ENCODE measurements at regions not wholly inside any gene's neighbourhood (a gene's known extent, or its start where the extent isn't known, plus 50 kb on each side); places are given as distances from the start of the nearest gene placed in this dataset.

DNA sequence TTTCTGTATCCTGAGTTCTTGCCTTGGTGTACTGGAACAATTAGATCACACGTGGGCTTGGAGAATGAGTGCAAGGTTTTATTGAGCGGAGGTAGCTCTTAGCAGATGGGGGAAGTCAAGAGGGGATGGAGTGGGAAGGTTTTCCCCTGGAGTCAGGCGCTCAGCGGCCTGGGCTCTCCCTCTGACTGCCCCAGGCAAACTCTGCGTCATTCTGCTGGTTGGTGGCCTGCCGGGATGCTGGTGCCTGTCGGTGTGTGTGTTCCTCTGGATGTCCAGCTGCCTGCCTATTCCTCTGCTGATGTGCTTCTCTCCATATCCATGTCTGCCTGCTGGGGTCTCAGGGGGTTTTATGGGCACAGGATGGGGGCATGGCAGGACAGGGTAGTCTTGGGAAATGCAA lies 111.0 kb downstream of the TRIB2 start:
- DNase-seq = no peak

DNA sequence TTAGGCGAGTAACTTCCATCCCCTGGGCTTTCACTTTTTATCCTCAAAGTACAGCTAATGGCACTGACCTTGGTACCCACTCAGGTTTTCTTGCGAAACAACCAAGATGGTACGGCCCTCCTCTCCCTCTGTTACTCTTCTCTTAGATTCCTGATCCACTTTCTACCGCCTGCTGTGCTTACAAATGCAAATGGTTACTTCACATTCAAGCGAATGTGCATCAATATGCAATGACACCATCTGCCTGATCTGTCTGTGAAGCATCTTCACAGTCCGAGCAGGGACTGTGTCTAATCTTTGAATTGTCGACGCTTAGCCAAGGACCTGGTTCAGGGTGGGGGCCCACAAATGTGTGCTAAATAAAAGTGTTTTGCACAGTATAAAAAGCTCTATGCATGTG lies 112.2 kb downstream of the TRIB2 start:
- peak in 1 of 3 donors; percentile 21 for DNase-seq

DNA sequence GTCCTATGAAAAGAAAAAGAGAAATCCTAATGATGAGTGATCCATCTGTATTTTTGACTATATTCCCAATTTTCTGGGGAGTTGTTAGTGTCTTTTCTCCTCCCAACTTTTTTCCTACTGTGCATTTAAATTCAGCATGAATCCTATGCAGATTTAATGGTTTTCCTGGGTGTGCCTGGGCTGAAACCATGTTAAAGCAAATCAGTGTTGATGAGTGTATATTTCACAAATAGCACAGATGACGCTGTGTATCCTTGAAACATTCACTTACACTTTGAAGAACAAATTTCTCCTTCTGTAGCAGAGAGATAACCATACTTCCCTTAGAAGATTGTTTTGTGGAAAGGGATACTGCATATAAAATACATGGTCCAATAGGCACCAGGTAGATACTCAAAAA lies 114.3 kb downstream of the TRIB2 start:
- no peak for DNase-seq

DNA sequence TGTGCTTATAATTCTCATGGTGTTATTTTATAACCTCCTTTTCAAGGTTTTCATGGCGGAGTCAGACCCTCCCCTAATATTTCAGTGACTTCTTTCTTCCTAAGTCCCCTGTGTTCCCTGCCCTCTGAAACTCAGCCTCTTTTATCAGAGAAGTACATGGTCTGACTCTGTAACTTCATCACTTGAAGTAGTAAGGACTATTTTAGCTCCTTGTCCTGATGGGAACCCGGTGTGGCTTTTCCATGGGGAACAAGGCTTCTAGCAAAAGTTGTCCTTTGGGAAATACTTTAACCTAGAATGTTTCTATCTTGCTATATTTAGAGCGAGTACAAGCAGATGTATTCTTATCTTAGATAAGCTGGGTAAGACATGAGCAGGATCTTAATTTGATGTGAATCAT lies 117.5 kb downstream of the TRIB2 start:
- DNase-seq = no peak

DNA sequence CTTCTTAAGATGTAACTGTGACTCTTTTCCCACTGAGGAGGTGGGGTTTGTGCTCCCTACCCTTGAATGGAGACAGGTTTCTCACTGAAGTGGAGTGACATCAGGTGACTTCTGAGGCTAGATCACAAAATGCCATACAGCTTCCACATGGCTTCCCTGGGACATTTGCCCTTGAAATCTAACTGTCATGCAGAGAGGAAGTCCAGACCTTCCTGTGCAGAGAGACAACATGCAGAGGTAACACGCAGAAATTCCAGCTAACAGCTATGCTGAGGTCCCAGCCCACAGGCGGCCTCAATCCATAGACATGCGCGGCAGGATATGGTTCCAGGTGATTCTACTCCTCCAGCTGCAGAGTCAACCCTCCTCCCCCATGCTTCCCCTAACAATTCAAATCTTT lies 119.0 kb downstream of the TRIB2 start:
- DNase-seq = no peak

DNA sequence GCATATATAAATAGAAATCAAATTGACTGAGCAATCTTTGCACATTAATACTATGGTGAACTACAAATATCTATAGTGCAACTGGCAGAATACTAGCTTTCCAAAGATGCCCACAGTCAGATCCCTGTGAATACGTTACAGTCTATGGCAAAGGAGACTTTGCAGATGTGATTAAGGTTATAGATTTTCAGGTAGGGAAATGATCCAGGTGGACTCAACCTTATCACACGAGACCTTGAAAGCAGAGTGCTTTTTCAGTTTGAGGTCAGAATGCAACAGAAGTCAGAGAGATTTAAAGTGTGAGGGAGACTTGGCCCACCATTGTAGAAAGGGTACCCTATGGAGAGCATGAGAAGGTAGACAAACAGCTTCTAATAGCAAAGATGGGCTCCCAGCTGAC lies 122.6 kb downstream of the TRIB2 start:
- DNase-seq = no peak

DNA sequence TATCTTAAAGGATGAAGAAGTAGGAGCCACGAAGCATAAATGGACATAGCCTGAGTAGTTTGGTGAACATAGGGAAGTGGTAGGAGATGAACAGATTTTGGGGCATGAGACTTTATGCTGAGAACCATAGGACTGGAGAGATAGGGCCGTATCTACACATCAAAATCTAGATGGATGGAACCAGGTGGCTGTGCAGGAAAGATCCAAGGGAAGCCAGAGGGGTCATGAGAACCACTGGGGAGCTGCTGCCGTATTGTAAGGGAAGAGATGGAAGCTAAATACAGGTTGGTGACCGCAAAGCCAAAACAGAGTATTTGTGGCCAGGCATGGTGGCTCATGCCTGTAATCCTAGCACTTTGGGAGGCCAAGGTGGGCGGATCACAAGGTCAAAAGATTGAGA lies 124.3 kb downstream of the TRIB2 start:
- DNase-seq = no peak

DNA sequence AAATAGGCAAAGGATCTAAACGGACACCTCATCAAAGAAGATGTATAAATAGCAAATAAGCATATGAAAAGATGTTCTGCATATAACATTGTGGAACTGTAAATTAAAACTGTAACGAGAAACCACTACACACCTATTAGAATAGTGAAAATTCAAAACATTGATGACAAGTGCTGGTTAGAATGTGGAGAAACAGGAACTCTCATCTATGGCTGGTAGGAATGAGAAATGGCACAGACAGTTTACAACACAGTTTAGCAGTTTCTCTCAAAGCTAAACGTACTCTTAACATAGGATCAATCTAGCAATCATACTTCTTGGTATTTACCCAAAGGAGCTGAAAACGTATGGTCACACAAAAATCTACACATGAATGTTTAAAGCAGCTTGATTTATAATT lies 126.2 kb downstream of the TRIB2 start:
- no peak for DNase-seq

DNA sequence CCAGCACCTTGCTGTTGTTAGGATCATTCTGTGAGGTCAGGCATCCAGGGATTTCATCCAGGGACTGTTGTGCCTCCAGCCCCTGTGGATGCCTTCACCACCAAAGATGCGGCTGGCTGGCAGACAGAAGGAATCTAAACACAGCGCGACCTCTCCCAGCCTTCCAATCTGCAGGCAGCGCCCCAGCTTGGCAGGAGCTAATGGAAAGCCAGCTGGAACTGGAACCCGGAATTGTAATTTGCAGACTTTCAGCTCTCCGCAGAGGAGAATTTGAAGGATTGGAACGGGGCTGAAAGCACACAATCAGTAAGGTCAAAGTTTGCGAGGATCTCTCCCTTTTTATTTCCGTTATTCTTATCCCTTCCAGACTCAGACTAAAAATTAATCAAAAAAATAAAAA lies 127.8 kb downstream of the TRIB2 start:
- DNase-seq = peak; percentile 34 to 78 (median 48)

DNA sequence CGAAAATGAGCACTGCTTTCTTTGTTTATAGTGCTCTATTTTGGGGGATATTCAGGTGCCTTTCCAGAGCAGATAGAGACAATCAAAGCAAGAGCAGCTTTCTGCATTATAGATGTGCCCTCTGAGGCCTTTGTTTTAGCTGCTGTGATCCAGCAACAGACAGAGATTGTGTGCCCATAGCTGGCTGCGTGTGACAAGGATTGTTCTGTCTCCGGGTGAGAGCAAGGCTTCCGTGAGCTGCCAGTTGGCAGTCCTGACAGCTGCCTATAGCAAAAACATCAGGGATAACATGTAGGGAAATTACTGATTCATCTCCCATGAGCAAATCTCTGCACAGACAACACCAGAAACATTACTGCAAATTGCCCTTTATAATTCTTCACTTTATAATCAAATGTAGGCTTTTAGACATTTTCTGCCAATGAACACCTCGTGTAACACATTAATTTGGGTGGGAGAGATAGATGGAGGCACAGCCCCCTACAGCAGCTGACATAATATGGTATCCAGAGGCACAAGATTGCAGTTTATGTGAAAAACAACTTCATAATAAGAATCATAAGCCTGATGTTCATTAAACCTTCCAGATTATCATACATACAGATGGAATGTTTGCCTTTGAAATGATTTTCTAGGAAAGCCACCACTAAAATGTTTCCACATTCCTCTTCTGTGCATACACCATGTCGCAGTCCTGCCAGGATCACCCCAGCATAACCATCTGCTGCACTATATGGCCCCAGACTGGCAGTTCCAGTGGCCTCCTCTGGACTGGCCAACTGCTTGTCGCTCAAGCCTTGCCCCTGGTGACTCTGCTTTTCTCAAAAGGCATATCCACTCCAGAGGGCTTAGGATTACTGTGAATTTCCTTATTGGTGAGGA lies 131.2 kb downstream of the TRIB2 start:
- peak in 2 of 3 donors; percentile 17 to 30 for DNase-seq

DNA sequence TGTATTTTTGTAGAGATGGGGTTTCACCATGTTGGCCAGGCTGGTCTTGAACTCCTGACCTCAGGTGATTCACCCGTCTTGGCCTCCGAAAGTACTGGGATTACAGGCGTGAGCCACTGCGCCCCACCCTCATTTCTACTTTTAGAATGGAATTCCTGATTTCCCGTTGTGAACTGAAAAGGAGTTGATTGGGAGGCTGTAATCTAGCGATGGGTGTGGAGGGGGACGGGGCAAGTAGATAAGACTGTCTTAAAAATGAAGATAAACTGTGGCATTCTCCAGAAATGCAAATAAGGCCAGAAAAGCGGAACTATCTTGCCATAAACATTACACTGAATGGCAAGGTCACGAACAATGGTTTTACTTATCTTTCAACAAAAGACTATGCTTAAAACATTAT lies 135.4 kb downstream of the TRIB2 start:
- no peak for DNase-seq

DNA sequence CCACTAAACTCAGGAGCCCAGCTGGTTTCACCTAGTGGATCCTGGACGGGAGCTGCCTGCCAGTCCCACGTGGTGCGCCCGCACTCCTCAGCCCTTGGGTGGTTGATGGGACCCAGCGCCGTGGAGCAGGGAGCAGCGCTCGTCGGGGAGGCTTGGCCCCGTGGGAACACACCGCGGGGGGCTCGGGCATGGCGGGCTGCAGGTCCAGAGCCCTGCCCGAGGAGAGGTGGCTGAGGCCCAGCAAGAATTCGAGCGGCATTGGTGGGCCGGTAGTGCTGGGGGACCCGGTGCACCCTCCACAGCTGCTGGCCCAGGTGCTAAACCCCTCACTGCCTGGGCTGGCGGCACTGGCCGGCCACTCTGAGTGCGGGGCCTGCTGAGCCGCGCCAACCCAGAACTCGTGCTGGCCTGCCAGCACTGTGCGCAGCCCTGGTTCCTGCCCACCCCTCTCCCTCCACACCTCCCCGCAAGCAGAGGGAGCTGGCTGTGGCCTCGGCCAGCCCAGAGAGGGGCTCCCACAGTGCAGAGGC lies 137.3 kb downstream of the TRIB2 start:
- DNase-seq = no peak

DNA sequence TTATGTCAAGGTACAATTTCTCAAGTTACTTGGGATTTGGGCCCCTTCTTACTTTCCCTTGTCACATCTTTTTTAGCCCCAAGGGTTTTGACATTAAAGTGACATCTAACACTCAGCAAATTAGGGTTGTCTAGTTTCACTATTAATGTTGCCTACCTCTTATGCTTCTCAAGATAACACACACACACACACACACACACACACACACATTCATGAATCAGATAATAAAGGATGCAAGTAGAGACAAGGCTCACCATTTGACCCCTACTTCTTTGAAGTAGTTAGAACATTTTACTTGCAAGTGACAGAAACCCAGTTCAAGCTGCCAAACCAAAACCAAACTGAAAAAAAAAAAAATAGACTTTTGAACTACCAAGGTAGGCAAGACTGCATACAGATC lies 138.8 kb downstream of the TRIB2 start:
- no peak for DNase-seq

DNA sequence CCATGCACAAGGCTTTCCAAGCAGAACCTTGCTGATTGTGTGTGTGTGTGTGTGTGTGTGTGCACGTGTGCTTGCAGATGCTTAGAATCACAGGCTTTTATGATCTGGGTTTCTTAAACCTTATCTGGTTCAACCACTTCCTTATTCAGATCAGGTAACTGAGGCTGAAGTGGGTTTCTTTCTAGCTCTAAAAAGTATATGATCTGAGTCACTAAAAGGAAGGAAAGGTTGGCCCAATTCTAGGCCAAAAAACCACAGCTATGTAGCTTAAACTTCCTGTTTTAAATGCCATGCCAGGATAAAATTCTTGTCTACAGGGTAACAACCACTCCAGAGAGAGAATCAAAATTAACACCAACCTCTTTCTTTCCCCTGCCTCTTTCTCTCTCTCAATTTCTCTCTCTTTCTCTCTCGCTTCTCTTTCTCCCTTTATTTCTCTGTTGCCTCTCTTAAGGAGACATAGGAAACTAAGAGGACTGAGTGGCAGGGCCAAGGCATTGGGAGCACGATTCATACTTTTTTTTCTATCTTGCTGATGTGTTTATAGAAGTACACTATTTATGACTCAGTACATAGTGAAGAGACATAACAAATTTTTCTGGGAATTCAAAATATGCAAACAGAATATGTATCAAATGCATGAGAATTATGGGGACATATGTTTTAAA lies 140.3 kb downstream of the TRIB2 start:
- peak in 1 of 3 donors; percentile 57 for DNase-seq

DNA sequence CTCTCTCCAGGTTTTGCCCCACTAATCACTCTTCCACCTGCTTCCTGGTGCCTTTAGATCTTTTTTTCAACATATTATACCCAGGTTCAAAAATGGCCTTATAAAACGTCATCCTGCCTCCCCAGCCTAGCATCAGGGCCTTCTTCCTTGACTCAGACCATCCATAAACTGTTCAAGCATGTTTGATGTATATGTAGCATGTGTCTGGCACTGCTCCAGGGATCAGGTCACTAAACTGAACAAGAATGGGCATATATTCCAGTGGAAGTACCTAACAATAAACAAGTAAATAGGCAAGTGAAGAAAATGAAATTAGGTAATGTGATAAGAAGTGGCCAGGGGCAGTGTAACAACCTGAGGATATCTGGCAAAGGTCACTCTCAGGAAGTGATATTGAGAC lies 141.2 kb downstream of the TRIB2 start:
- no peak for DNase-seq

DNA sequence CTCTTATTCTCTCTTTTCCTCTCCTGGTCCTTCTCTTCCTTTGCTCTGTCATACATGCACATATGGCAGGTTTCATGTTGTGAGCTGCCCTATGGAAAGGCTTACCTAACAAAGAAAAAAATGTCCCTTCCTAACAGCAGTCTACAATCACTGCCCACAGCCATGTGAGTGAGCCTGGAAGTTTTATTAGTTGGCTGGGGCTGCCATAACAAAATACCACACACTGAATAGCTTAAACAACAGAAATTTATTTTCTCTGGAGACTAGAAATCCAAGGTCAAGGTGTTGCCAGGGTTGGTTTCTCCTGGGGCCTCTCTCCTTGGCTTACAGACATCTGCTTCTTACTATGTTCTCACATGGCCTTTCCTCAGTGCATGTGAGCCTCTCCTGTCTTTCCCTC lies 142.1 kb downstream of the TRIB2 start:
- DNase-seq = no peak

DNA sequence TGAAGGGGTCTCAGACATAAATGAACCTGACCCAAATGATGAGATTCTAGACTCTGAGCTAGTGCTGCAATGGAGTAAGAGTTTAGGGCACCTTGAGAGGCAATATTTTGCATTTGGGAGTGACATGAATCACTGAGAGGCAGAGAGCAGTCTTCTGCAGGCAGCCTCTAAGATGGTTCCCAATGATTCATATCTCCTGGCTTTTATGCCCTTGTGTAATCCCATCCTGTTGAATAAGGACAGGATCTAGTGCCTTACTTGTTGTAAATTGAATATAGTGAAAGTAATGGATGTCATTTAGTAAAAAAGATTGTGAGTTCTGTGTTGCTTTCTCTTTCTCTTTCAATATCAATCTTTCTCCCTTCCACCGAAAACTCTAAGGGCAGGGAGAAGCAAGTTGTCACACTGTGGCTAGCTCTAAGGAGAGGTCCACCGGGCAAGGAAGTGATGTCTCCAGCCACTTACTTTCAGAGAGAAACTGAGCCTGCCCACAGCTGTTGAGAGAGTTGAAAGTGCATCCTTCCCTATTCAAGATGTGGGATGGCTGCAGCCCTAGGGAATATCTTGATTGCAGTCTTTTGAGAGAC lies 144.7 kb downstream of the TRIB2 start:
- no peak for DNase-seq

DNA sequence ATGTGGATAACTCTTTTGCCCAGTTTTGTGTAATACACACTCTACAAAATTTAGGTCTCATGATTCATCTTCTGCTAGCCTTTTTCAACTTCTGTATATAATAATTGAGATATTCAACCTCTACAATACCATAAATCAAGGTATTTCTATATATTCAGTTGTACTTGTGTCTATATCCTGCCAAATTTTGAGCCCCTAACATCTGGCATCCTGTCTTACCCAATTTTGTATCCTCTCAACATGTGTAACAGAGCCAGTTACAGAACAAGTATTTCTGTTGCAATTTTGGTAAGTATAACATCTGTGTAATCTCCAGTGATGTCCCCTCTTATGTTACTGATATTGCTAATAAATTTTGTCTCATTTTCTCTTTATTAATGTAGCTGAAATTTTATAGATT lies 145.8 kb downstream of the TRIB2 start:
- DNase-seq = no peak

DNA sequence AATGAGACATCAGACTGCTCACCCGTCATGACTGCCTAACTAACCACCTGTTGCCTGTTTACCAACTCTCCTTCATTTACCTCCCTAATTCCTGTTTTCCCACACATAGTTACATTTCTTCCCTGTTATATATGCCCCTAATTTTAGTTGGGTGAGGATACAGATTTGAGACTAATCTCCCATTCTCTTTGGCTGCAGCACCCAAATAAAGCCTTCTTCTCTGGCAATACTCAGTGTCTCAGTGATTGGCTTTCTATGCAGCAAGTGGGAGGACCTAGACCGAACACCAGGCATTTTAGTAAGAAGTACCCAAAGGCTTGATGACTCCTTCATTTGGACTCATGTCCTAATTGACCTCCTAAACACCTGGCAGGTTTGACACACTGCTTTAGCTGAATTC lies 147.2 kb downstream of the TRIB2 start:
- DNase-seq = no peak

DNA sequence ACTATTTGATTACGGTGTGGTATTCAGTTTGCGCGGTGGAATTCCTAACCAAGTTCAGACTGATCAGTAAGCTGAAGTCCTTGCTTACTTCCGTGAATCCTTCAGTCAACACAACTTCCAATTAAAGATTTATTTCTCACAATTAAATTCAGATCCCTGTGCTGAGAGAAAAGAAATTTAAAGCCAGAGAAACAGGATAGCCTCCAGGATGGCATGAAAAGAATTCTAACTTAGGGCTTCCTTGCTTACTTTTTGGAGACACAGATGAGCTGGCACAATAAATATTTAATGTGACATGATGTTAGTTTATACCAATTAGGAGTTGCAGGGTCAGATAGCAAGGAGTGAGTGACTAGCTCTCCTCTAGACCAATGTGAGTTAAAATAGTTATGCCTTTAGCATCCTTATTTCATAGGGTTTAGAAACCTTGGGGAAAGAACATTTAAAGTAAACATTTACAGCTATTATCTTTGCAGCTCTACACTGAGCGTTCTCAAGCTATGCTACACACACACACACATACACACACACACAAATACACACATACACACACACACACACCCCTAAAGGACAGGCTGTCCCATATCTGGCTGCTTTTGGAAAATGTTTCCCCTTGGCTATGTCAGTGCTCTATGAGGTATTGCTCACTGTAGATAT lies 151.0 kb downstream of the TRIB2 start:
- DNase-seq = no peak

DNA sequence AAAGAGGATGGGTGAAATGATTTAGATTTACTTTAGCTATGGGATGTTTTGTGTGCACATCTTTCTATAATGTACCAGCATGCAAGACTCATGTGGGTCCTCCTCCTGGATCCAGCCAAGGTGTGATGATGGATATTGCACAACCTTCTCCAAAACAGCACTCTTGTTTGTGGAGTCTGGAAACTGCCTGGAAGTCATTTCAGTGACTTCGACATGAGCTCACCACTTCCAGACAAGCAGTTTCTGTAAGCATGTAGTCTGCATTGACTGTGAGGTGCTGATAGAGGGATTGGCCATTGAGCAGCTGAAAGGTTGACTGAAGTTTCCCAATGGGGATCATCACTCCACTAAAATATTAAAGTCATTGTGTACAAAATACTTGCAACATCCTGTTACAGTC lies 154.0 kb downstream of the TRIB2 start:
- no peak for DNase-seq

DNA sequence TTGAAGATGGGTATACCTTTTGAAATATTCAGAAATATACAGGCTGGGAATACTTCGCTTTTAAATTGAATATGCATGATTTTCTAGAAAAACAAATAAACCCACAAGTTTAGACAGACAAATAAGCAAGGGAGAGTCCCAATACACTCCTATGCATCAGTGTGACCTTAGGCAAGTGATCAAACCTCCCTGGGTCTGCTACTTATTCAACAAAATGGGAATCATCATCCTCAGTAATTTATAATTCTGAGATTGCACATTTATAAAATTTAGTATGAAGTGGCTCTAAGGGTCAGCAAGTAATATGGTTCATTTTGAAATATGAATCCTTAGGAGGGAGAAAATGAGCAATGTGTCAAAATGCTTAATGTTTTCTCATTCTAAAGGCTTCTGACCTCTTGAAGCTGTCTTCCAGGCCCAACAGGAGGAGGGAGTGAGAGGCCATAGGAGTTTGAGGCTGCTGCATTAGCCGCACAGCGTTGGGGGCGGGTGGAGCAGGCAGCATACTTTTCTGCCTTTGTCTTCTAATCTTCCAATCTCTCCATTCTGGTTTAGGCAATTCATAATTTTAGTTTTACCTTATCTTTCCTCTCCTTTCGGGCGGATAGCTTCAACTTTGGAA lies 155.1 kb downstream of the TRIB2 start:
- no peak for DNase-seq

Data from muscle of back (tissue), 3 donors.